H1 (cell line): ENCODE measurements at regions not wholly inside any gene's neighbourhood (a gene's known extent, or its start where the extent isn't known, plus 50 kb on each side); places are given as distances from the start of the nearest gene placed in this dataset.

ENCODE experiments used
- CTCF ChIA-PET: fragments of 300-600 bp; sonication (Branson Sonifier 250); formaldehyde crosslinking; loops from one replicate; lab custom pipeline; 2021; ENCODE audit not compliant: partially characterized antibody; lab: Charles Lee
- POLR2A ChIA-PET: fragments of 300-600 bp; sonication (Branson Sonifier 250); formaldehyde crosslinking; loops from one replicate; lab custom pipeline; 2021; ENCODE audit warnings: inconsistent platforms; ENCODE audit not compliant: partially characterized antibody; lab: Charles Lee
- DNase-seq, 2 experiments: peaks; one replicate each; pipeline versions ENCODE4 v3.0.0 to v3.0.0-alpha.2; 2010 to 2022; ENCODE audit warnings: low spot score in 2 of 2, low read depth in 1 of 2, mixed read lengths in 1 of 2
- FAIRE-seq: peaks from 2 replicates; lab custom pipeline; 2011; peaks lifted over from hg19 to GRCh38; lab: Jason Lieb, UNC
- H2AFZ ChIP-seq: 2 replicates; pipeline ENCODE4 v1.8.1; 2012; ENCODE audit warnings: low read length, inconsistent platforms
- H2AK5ac ChIP-seq: 2 replicates; pipeline ENCODE4 v1.6.1; 2013; ENCODE audit warnings: low read depth, low read length
- H2BK120ac ChIP-seq: replicated peaks from 2 replicates; pipeline ENCODE3; 2013; ENCODE audit warnings: low read depth, low read length, inconsistent platforms
- H2BK12ac ChIP-seq: 2 replicates; pipeline ENCODE4 v1.6.1; 2013; ENCODE audit warnings: low read depth, low read length
- H2BK15ac ChIP-seq: 2 replicates; pipeline ENCODE4 v1.6.1; 2013; ENCODE audit warnings: low read length
- H2BK20ac ChIP-seq: 2 replicates; pipeline ENCODE4 v1.6.1; 2013; ENCODE audit warnings: low read length
- H2BK5ac ChIP-seq: 2 replicates; pipeline ENCODE4 v1.6.1; 2013; ENCODE audit warnings: low read depth, low read length
- H3K14ac ChIP-seq: 2 replicates; pipeline ENCODE4 v1.6.1; 2013; ENCODE audit warnings: inconsistent platforms; ENCODE audit not compliant: insufficient read length
- H3K18ac ChIP-seq: 2 replicates; pipeline ENCODE4 v1.6.1; 2013; ENCODE audit warnings: low read length; ENCODE audit errors: extremely low read depth
- H3K23ac ChIP-seq: 2 replicates; pipeline ENCODE4 v1.6.1; 2013; ENCODE audit warnings: inconsistent platforms; ENCODE audit not compliant: insufficient read length
- H3K23me2 ChIP-seq: 2 replicates; pipeline ENCODE4 v1.6.1; 2013; ENCODE audit warnings: low read depth, low read length
- H3K27ac ChIP-seq: 2 replicates; pipeline ENCODE4 v1.6.1; 2011; ENCODE audit warnings: low read depth, low read length, inconsistent platforms
- H3K27me3 ChIP-seq, 4 experiments: replicated peaks in 1 of 4; 1 replicate in 1 of 4; 2 replicates in 3 of 4; pipeline versions ENCODE4 v1.6.1 to v1.8.1; 2011 to 2013; ENCODE audit warnings: low read length in 3 of 4, mild to moderate bottlenecking in 3 of 4, inconsistent platforms in 2 of 4, mixed read lengths in 2 of 4, moderate library complexity in 1 of 4; ENCODE audit not compliant: control insufficient read depth in 3 of 4, insufficient read depth in 3 of 4; ENCODE audit errors: extremely low read depth in 1 of 4
- H3K36me3 ChIP-seq, 4 experiments: 2 replicates each; pipeline versions ENCODE4 v1.6.1 to v1.8.1; 2011 to 2013; ENCODE audit warnings: mild to moderate bottlenecking in 4 of 4, low read length in 3 of 4, moderate library complexity in 2 of 4, control low read depth in 1 of 4, inconsistent platforms in 1 of 4; ENCODE audit not compliant: insufficient read depth in 4 of 4, control insufficient read depth in 2 of 4
- H3K4ac ChIP-seq: replicated peaks from 2 replicates; pipeline ENCODE3; 2013; ENCODE audit warnings: low read length, low read depth, mixed read lengths, inconsistent platforms; ENCODE audit not compliant: insufficient read length
- H3K4me1 ChIP-seq, 4 experiments: replicated peaks in 1 of 4; 1 replicate in 1 of 4; 2 replicates in 3 of 4; pipeline versions ENCODE4 v1.6.1 to v1.8.1; 2011 to 2013; ENCODE audit warnings: low read length in 3 of 4, inconsistent platforms in 2 of 4, mixed read lengths in 1 of 4; ENCODE audit not compliant: insufficient read depth in 4 of 4, control insufficient read depth in 3 of 4
- H3K4me2 ChIP-seq, 2 experiments: 2 replicates each; pipeline versions ENCODE4 v1.6.1 to v1.8.1; 2011 to 2013; ENCODE audit warnings: low read depth in 2 of 2, low read length in 2 of 2, control low read depth in 1 of 2, inconsistent platforms in 1 of 2, mild to moderate bottlenecking in 1 of 2; ENCODE audit not compliant: insufficient read depth in 1 of 2
- H3K4me3 ChIP-seq, 4 experiments: fragments of 200-600, 300-600 bp in 1 of 4; sonication (generic), shearing (Covaris generic), sonication (Bioruptor Twin) in 1 of 4; 2 replicates each; pipeline versions ENCODE4 v1.5.1 to v1.8.1; 2011 to 2016; ENCODE audit warnings: low read length in 4 of 4, low read depth in 3 of 4, control low read depth in 2 of 4, inconsistent platforms in 2 of 4, mild to moderate bottlenecking in 2 of 4, mixed read lengths in 1 of 4, moderate library complexity in 1 of 4; ENCODE audit not compliant: insufficient read depth in 2 of 4; ENCODE audit errors: extremely low read depth in 1 of 4
- H3K56ac ChIP-seq: replicated peaks from 2 replicates; pipeline ENCODE3; 2013; ENCODE audit warnings: low read depth, mild to moderate bottlenecking, mixed read lengths, low read length, inconsistent platforms; ENCODE audit not compliant: insufficient read length
- H3K79me1 ChIP-seq: 2 replicates; pipeline ENCODE4 v1.6.1; 2013; ENCODE audit warnings: low read depth, low read length, control low read depth
- H3K79me2 ChIP-seq, 2 experiments: 2 replicates each; pipeline versions ENCODE4 v1.6.1 to v1.8.1; 2012 to 2013; ENCODE audit warnings: low read length in 2 of 2, mild to moderate bottlenecking in 2 of 2, inconsistent platforms in 1 of 2; ENCODE audit not compliant: insufficient read depth in 2 of 2, control insufficient read depth in 1 of 2
- H3K9ac ChIP-seq, 4 experiments: replicated peaks in 1 of 4; 1 replicate in 1 of 4; 2 replicates in 3 of 4; pipeline versions ENCODE4 v1.6.1 to v1.8.1; 2011 to 2013; ENCODE audit warnings: low read depth in 3 of 4, low read length in 3 of 4, control low read depth in 2 of 4, mild to moderate bottlenecking in 2 of 4, moderate library complexity in 2 of 4, inconsistent platforms in 1 of 4; ENCODE audit errors: extremely low read depth in 1 of 4
- H3K9me3 ChIP-seq, 2 experiments: 2 replicates each; pipeline versions ENCODE4 v1.6.1 to v1.8.1; 2012 to 2013; ENCODE audit warnings: mild to moderate bottlenecking in 2 of 2, moderate library complexity in 2 of 2, control low read depth in 1 of 2, inconsistent platforms in 1 of 2, low read depth in 1 of 2, low read length in 1 of 2, mixed read lengths in 1 of 2; ENCODE audit not compliant: insufficient read depth in 2 of 2
- H4K20me1 ChIP-seq, 2 experiments: replicated peaks in 1 of 2; 2 replicates each; pipeline versions ENCODE3 to v1.8.1; 2011 to 2013; ENCODE audit warnings: inconsistent platforms in 2 of 2, low read length in 2 of 2, mild to moderate bottlenecking in 1 of 2; ENCODE audit not compliant: insufficient read depth in 2 of 2, control insufficient read depth in 1 of 2
- H4K5ac ChIP-seq: 2 replicates; pipeline ENCODE4 v1.6.1; 2013; ENCODE audit warnings: low read length, low read depth, mixed read lengths, inconsistent platforms; ENCODE audit not compliant: insufficient read length
- H4K8ac ChIP-seq: 2 replicates; pipeline ENCODE4 v1.8.0; 2013; ENCODE audit warnings: mild to moderate bottlenecking, moderate library complexity, low read length, inconsistent platforms; ENCODE audit not compliant: insufficient read depth; ENCODE audit errors: extremely low read depth
- H4K91ac ChIP-seq: replicated peaks from 2 replicates; pipeline ENCODE3; 2013; ENCODE audit warnings: low read length, mixed read lengths, inconsistent platforms; ENCODE audit not compliant: insufficient read length
- CBX5 ChIP-seq: fragments of 300-800, 300-1000 bp; sonication (generic); IDR thresholded peaks from 2 replicates; pipeline ENCODE4 v1.7.1; 2016; ENCODE audit warnings: antibody characterized with exemption, low read length, low read depth
- GABPA ChIP-seq: IDR thresholded peaks from 2 replicates; pipeline ENCODE4 v1.6.1; 2011; ENCODE audit warnings: mild to moderate bottlenecking, low read length, moderate library complexity, borderline replicate concordance; ENCODE audit not compliant: insufficient read depth
- NANOG ChIP-seq: IDR thresholded peaks from 2 replicates; pipeline ENCODE4 v1.6.1; 2011; ENCODE audit warnings: low read length, low read depth, mild to moderate bottlenecking, inconsistent platforms; ENCODE audit not compliant: insufficient read depth, poor library complexity, severe bottlenecking
- PHF8 ChIP-seq: fragments of 200-600 bp; sonication (generic); conservative IDR thresholded peaks from 2 replicates; pipeline ENCODE4 v1.7.1; 2012; ENCODE audit warnings: low read depth, mild to moderate bottlenecking, inconsistent platforms, low read length, moderate library complexity
- RAD21 ChIP-seq, 2 experiments: IDR thresholded peaks in 1 of 2; conservative IDR thresholded peaks in 1 of 2; 2 replicates each; pipeline ENCODE4 v1.6.1; 2011; ENCODE audit warnings: low read depth in 2 of 2, low read length in 2 of 2, improper control_type of control experiment in 1 of 2, inconsistent platforms in 1 of 2, mild to moderate bottlenecking in 1 of 2, moderate library complexity in 1 of 2
- RFX5 ChIP-seq: IDR thresholded peaks from 2 replicates; pipeline ENCODE4 v1.6.1; 2011; ENCODE audit warnings: low read depth, low read length, improper control_type of control experiment, borderline replicate concordance
- SP1 ChIP-seq: IDR thresholded peaks from 2 replicates; pipeline ENCODE4 v1.6.1; 2011; ENCODE audit warnings: low read depth, low read length
- SP2 ChIP-seq: IDR thresholded peaks from 2 replicates; pipeline ENCODE4 v1.6.1; 2012; ENCODE audit warnings: mild to moderate bottlenecking, low read length, inconsistent platforms
- SP4 ChIP-seq: IDR thresholded peaks from 2 replicates; pipeline ENCODE4 v1.6.1; 2012; ENCODE audit warnings: low read length, inconsistent platforms
- TAF1 ChIP-seq: IDR thresholded peaks from 2 replicates; pipeline ENCODE4 v1.6.1; 2011; ENCODE audit warnings: mild to moderate bottlenecking, low read depth, low read length
- TBP ChIP-seq: IDR thresholded peaks from 2 replicates; pipeline ENCODE4 v1.6.1; 2011; ENCODE audit warnings: low read depth, low read length, improper control_type of control experiment
- TEAD4 ChIP-seq: IDR thresholded peaks from 2 replicates; pipeline ENCODE4 v1.6.1; 2012; ENCODE audit warnings: low read depth, low read length, inconsistent platforms, mixed read lengths
- WGBS, 2 experiments: shearing (Covaris generic) in 1 of 2; methylation state at CpG; one replicate each; pipeline versions ENCODE4 v1.1.6 to v1.1.7; 2013 to 2015; ENCODE audit warnings: low lambda C conversion rate in 2 of 2, mixed read lengths in 2 of 2, inconsistent platforms in 1 of 2, low coverage in 1 of 2, missing lambda C conversion rate in 1 of 2; ENCODE audit not compliant: insufficient replicate concordance in 2 of 2, insufficient coverage in 1 of 2, insufficient read length in 1 of 2; ENCODE audit errors: extremely low coverage in 1 of 2, missing lambda C conversion rate in 1 of 2; 5-methylcytosine and 5-hydroxymethylcytosine counted together
- TF ChIP-seq, protein P1 (sequence below): IDR thresholded peaks from 2 replicates; pipeline ENCODE4 v1.6.1; 2012; ENCODE audit warnings: inconsistent platforms

DNA sequence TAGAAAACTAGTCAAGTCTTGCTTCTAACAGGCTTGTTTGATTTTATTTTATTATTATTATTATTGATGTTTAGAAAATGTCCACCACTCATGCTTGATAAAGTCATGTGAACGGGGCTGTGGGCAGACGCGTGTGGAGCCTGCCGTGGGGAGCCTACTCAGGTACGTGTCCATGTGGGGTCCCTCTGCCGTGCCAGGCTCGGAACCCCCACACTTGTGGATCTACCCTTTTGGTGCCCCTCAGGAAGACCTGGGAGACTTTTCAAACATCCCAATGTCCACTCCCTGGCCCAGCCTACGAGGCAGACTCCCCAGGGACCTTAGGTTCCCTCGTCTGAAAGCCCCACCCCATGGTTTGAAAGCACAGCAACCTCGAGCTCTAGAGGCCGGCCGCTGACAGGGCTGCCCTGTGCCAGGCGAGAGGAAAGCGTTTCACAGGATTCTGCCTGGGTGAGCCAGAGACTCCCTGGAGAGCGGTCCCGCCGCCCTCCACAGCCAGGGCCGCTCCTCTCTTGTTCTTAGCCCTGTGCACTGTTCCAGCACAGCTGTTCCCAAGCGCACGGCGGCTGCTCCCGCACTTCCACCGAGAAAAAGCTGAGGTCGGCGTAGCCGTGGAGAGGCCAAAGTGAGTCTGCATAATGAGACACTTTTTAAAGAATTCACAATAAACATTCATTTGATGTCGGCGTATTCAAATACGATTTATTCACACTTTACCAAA, 249.7 kb downstream of the TTLL2 start:
- H3K14ac ChIP-seq = no peak overlapping the region
- H3K4me1 ChIP-seq = no peaks in the 10 kb centered on the region; a peak in 2 of 7 replicates
- no peak for DNase-seq
- no peak overlapping the region for H2BK20ac ChIP-seq
- H3K23ac ChIP-seq = no peak overlapping the region
- H3K79me1 ChIP-seq = no peaks in the 10 kb centered on the region
- no peak overlapping the region for H3K4me2 ChIP-seq
- CTCF ChIA-PET = interaction anchor here (1.4 kb wide), 1 partner anchor 14 kb away, joined by 3 read pairs; no protein-coding TSS in a partner anchor
- no peak overlapping the region for H4K91ac ChIP-seq
- H3K4ac ChIP-seq = no peak overlapping the region
- H3K9me3 ChIP-seq = no peaks in the 10 kb centered on the region
- peak overlapping the region; percentile 84; the same call in 1 of the 2 replicates for H4K8ac ChIP-seq
- no peak overlapping the region for H3K4me3 ChIP-seq
- no peak overlapping the region for H2AK5ac ChIP-seq
- H3K27me3 ChIP-seq = peaks cover 0 to 2% (median 0%) of the 10 kb centered on the region in 4 experiments; a peak in 1 of 7 replicates
- H3K9ac ChIP-seq = no peak overlapping the region
- H3K27ac ChIP-seq = no peak overlapping the region
- POLR2A ChIA-PET = no interaction called here
- FAIRE-seq = no peak
- no peak overlapping the region for H4K5ac ChIP-seq
- H2BK120ac ChIP-seq = no peak overlapping the region
- no peak overlapping the region; the same call in 1 of the 2 replicates for H3K18ac ChIP-seq
- H2BK12ac ChIP-seq = no peak overlapping the region
- 89% methylated on average over 29 of the region's 29 CpGs; no CpG with 5 or more reads in 1 of the 2 experiments for WGBS, 2 experiments
- H3K36me3 ChIP-seq = no peaks in the 10 kb centered on the region
- H2BK15ac ChIP-seq = no peak overlapping the region
- no peak overlapping the region for H3K56ac ChIP-seq
- H3K23me2 ChIP-seq = no peaks in the 10 kb centered on the region
- no peak overlapping the region for H2BK5ac ChIP-seq
- H4K20me1 ChIP-seq = no peaks in the 10 kb centered on the region
- no peak overlapping the region for H2AFZ ChIP-seq
- H3K79me2 ChIP-seq = no peaks in the 10 kb centered on the region
- TF ChIP-seq SP4 (no peak), TBP (no peak), NANOG (no peak), SP1 (no peak), TEAD4 (no peak), CBX5 (no peak), GABPA (no peak), RAD21 (IDR thresholded peaks at IDR 0.05 in 1 of 2, conservative IDR thresholded peaks at IDR 0.05 in 1 of 2; ENCODE audit: low read depth in 2 of 2, low read length in 2 of 2) (no peak), TAF1 (no peak), PHF8 (no peak), RFX5 (no peak), SP2 (no peak)
- TF ChIP-seq, protein P1, sequence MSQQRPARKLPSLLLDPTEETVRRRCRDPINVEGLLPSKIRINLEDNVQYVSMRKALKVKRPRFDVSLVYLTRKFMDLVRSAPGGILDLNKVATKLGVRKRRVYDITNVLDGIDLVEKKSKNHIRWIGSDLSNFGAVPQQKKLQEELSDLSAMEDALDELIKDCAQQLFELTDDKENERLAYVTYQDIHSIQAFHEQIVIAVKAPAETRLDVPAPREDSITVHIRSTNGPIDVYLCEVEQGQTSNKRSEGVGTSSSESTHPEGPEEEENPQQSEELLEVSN = no peak
